ENCODE measurements at regions not wholly inside any gene's neighbourhood (a gene's known extent, or its start where the extent isn't known, plus 50 kb on each side); places are given as distances from the start of the nearest gene placed in this dataset.

DNA sequence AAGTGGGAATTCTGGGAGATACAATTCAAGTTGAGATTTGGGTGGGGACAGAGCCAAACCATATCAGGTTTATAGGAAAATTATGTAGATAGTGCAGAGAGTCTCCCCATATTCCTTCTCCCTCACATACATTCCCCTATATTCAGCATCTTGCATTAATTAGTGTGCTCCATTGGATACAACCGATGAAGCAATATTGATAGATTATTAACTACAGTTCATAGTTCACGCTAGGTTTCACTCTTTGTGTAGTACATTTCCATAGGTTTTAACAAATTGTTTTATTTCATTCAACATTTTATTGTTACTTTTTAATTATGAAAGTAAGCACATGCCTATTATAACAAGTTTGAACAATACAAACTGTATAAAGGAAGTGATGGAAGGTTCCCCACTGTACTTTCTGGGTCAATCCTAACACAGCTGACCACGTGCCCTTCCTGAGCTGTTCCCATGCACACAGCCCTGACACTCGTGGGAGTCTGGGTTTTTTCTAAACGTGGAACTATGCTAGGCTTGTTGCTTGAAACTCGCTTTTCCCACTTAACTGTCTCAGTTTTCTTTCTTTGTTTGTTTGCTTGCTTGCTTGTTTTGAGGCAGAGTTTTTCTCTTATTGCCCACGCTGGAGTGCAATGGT, 116.8 kb upstream of the TMPRSS2 start:
- Histone ChIP-seq H3K9me3 (ENCODE audit: control insufficient read depth, insufficient read depth, low read length) (no peaks in the 10 kb centered on the region; the same call in none of the 2 replicates), H3K4me1 (ENCODE audit: insufficient read depth, low read length) (no peaks in the 10 kb centered on the region), H3K36me3 (ENCODE audit: insufficient read depth, low read length) (peaks cover 3% of the 10 kb centered on the region; the same call in 1 of the 2 replicates), H3K9ac (ENCODE audit: low read depth, low read length) (no peak overlapping the region)

DNA sequence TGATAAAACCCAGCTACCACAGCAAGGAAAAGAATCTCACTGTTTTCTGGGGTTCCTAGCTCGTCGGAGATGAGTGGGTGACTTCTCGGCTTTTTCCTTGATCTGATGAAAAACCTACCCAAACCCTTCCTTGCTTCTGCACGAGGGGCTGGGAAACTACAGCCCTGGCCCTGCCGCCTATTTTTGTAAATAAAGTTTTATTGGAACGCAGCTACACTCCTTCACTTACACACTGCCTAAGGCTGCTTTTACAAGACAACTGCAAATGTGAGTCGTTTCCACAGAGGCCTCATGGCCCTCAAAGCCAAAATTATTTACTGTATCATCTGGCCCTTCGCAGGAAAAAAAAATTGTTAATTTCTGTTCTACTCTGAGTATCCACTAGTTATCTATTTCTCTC, 116.0 kb upstream of the TMPRSS2 start:
- no peak overlapping the region for H3K9ac ChIP-seq (ENCODE audit: low read depth, low read length)
- H3K9me3 ChIP-seq (ENCODE audit: control insufficient read depth, insufficient read depth, low read length), result no peaks in the 10 kb centered on the region; the same call in none of the 2 replicates
- peaks cover 3% of the 10 kb centered on the region; the same call in 1 of the 2 replicates for H3K36me3 ChIP-seq (ENCODE audit: insufficient read depth, low read length)
- H3K4me1 ChIP-seq (ENCODE audit: insufficient read depth, low read length), result no peaks in the 10 kb centered on the region

DNA sequence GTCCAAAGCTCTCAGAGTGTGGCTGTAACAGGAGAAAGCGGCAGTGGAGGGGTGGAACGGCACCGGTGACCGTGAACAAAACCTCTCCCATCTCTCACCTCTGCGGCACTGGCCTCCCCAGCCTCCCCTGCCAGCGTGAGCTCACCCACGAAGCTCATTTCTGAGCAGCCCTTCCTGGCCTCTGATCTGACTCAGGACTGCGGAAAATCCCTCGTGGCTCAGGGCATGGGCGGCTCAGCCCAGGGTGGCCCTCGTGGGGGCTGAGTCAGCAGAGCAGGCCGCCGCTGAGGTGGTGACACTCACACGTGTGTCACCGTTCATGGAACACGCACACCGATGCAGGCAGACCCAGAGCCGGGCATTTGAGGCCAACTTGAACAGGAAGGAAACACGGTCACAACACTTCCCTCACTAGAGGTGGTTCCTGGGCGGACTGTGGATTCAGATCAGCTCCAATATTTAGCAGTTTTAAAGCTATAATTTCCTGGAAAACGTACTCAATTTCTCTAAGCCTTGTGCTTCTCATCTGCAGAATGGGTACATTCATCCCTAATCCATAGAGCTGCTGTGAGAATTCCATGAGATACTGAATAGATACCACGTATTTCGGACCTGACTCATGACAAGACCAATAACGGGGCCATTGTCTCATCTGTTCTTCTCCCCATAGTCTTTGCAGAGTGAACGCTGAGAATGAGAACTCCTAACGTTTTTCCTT, 115.0 kb upstream of the TMPRSS2 start:
- Histone ChIP-seq H3K4me1 (ENCODE audit: insufficient read depth, low read length) (no peaks in the 10 kb centered on the region), H3K36me3 (ENCODE audit: insufficient read depth, low read length) (peaks cover 3% of the 10 kb centered on the region; the same call in 1 of the 2 replicates), H3K9ac (ENCODE audit: low read depth, low read length) (no peak overlapping the region), H3K9me3 (ENCODE audit: control insufficient read depth, insufficient read depth, low read length) (no peaks in the 10 kb centered on the region; the same call in none of the 2 replicates)

DNA sequence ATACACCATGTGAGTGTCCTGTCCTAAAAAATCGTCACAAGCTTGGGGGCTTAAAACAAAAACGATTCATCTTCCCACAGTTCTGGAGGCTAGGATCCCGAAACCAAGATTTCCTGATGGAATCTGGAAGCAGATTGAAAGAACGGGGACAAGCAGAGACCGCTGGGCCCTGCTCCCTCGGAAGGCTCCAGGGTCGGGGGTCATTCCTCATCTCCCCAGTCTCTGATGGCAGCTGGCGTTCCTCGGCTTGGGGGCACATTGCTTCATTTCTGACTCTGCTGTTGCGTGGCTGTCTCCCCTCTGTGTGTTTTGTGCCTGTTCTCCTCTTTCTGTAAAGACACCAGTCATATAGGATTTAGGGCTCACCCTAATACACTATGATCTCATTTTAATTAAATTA, 114.2 kb upstream of the TMPRSS2 start:
- H3K9me3 ChIP-seq (ENCODE audit: control insufficient read depth, insufficient read depth, low read length), result no peaks in the 10 kb centered on the region; the same call in none of the 2 replicates
- H3K36me3 ChIP-seq (ENCODE audit: insufficient read depth, low read length), result peaks cover 3% of the 10 kb centered on the region; the same call in 1 of the 2 replicates
- no peak overlapping the region for H3K9ac ChIP-seq (ENCODE audit: low read depth, low read length)
- H3K4me1 ChIP-seq (ENCODE audit: insufficient read depth, low read length), result no peaks in the 10 kb centered on the region

DNA sequence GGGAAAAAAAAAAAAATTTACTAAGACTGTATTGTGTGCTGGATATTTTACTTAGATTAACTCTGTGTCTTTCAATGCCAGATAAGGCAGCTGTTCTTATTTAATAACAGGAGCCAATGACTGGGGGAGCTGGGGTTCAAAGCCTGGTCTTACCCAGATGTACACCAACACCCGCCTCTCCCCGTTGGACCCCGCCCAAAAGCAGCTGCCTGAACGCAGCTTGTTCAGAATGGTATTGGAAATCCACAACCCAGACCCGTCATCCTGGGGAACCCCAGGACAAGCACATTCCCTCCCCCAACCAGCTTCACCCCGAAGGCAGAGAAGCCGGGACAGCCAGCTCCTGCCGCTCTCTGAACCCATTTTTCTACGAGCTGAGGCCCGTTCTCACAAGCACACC, 113.6 kb upstream of the TMPRSS2 start:
- Histone ChIP-seq H3K36me3 (ENCODE audit: insufficient read depth, low read length) (peaks cover 3% of the 10 kb centered on the region; the same call in 1 of the 2 replicates), H3K9me3 (ENCODE audit: control insufficient read depth, insufficient read depth, low read length) (no peaks in the 10 kb centered on the region; the same call in 1 of the 2 replicates), H3K4me1 (ENCODE audit: insufficient read depth, low read length) (no peaks in the 10 kb centered on the region), H3K9ac (ENCODE audit: low read depth, low read length) (no peak overlapping the region)

- Histone ChIP-seq H3K4me1 (ENCODE audit: insufficient read depth, low read length) (no peaks in the 10 kb centered on the region), H3K36me3 (ENCODE audit: insufficient read depth, low read length) (peaks cover 3% of the 10 kb centered on the region; the same call in 1 of the 2 replicates), H3K9ac (ENCODE audit: low read depth, low read length) (no peak overlapping the region), H3K9me3 (ENCODE audit: control insufficient read depth, insufficient read depth, low read length) (no peaks in the 10 kb centered on the region; the same call in 1 of the 2 replicates)
Measured at GRCh38 chr21:41620982-41621381, 113.0 kb upstream of the TMPRSS2 start.

- no peaks in the 10 kb centered on the region for H3K4me1 ChIP-seq (ENCODE audit: insufficient read depth, low read length)
- peaks cover 3% of the 10 kb centered on the region; the same call in 1 of the 2 replicates for H3K36me3 ChIP-seq (ENCODE audit: insufficient read depth, low read length)
- no peaks in the 10 kb centered on the region; the same call in 1 of the 2 replicates for H3K9me3 ChIP-seq (ENCODE audit: control insufficient read depth, insufficient read depth, low read length)
- no peak overlapping the region for H3K9ac ChIP-seq (ENCODE audit: low read depth, low read length)
Measured at GRCh38 chr21:41620541-41620940, 112.6 kb upstream of the TMPRSS2 start.

- Histone ChIP-seq H3K36me3 (ENCODE audit: insufficient read depth, low read length) (no peaks in the 10 kb centered on the region), H3K9ac (ENCODE audit: low read depth, low read length) (no peak overlapping the region), H3K9me3 (ENCODE audit: control insufficient read depth, insufficient read depth, low read length) (no peaks in the 10 kb centered on the region), H3K4me1 (ENCODE audit: insufficient read depth, low read length) (peaks cover 13% of the 10 kb centered on the region; the same call in 1 of the 2 replicates)
Measured at GRCh38 chr21:41616031-41616591, 108.2 kb upstream of the TMPRSS2 start.

DNA sequence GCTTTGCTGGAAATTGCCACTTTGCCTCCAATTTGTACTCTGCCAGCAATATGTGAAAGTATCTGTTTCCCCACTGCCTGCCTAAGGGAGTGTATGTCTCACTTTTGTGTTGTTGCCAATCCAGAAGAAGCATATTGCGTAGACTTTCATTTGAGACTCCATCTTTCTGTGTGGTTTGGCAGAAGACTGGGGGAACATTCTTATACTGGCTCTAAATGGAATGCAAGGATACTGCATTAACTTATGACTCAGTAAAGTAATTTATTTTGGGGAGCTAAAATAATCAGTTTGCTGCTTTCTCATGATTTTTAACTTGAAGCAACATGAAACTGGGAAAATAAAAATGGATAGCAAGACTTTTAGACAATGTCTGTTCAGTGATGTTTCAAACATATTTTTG, 107.7 kb upstream of the TMPRSS2 start:
- H3K9ac ChIP-seq (ENCODE audit: low read depth, low read length), result no peak overlapping the region

GRCh38 chr21:41614511-41614910, 106.6 kb upstream of the TMPRSS2 start:
- Histone ChIP-seq H3K4me1 (ENCODE audit: insufficient read depth, low read length) (peaks cover 13% of the 10 kb centered on the region; the same call in 1 of the 2 replicates), H3K9me3 (ENCODE audit: control insufficient read depth, insufficient read depth, low read length) (no peaks in the 10 kb centered on the region), H3K9ac (ENCODE audit: low read depth, low read length) (no peak overlapping the region), H3K36me3 (ENCODE audit: insufficient read depth, low read length) (no peaks in the 10 kb centered on the region)

More for the DNA sequence above, 107.7 kb upstream of the TMPRSS2 start:
- Histone ChIP-seq H3K36me3 (ENCODE audit: insufficient read depth, low read length) (no peaks in the 10 kb centered on the region), H3K9me3 (ENCODE audit: control insufficient read depth, insufficient read depth, low read length) (no peaks in the 10 kb centered on the region), H3K4me1 (ENCODE audit: insufficient read depth, low read length) (peaks cover 13% of the 10 kb centered on the region; the same call in 1 of the 2 replicates)

DNA sequence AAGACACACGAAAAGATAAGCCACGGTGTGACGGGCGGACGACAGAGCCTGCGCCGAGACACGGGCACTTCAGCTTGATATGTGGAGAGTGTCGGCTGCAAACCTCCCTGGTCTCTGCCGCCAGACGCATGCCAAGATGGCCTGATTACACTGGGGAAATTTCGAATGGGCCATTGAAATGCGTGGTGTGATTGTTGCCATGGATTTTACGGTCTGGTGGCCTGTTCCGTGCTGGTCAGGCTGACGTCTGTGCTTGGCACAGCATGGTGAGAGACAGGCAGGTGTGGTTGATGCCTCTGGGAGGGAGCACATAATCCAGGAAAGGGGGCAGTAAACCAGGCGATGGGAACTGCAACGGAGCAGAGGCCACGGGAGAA, 105.6 kb upstream of the TMPRSS2 start:
- Histone ChIP-seq H3K9me3 (ENCODE audit: control insufficient read depth, insufficient read depth, low read length) (no peaks in the 10 kb centered on the region), H3K4me1 (ENCODE audit: insufficient read depth, low read length) (peaks cover 13% of the 10 kb centered on the region; the same call in 1 of the 2 replicates), H3K36me3 (ENCODE audit: insufficient read depth, low read length) (no peaks in the 10 kb centered on the region), H3K9ac (ENCODE audit: low read depth, low read length) (no peak overlapping the region)

DNA sequence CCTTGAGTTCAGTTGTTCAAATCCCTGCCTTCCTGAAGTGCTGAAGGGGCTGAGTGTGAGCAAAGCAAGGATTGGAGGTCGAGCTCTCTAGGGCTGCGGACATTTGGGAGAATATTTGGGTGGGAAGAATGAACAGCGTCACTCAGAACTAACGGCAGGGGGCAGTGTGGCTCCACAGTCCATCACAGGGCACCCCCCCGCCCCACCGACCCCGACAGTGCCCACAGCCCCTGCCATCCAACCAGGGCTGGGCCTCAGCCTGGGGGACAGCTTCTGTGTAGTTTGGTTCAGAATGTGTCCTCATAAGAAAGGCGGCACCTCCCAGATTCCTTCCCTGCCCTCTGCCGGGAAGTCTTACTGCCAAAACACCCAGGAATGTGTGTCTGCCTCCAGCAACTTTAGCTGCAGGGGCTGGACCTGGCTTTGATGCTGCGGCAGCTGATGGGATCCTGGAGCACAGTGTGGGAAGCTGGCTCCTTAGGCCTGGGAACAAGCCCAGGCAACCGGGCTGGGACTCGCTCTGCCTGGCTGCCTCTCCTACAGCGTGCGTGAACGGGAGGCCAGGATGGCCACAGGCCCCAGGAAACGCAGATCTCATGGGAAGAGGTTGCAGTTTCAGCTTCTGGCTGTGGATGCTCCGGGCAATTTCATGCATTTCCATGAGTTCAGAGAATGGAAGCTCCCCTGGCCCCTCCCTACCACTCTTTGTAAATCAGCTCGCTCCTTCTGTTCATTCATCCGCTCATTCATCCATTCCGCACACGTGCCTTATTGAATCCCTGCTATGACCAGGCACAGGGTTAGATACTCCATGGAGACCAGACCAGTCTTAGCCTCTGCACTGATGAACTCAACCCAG, 104.9 kb upstream of the TMPRSS2 start:
- Histone ChIP-seq H3K9me3 (ENCODE audit: control insufficient read depth, insufficient read depth, low read length) (no peaks in the 10 kb centered on the region), H3K9ac (ENCODE audit: low read depth, low read length) (no peak overlapping the region; the same call in 1 of the 2 replicates), H3K4me1 (ENCODE audit: insufficient read depth, low read length) (peaks cover 13% of the 10 kb centered on the region; the same call in 1 of the 2 replicates), H3K36me3 (ENCODE audit: insufficient read depth, low read length) (no peaks in the 10 kb centered on the region)

DNA sequence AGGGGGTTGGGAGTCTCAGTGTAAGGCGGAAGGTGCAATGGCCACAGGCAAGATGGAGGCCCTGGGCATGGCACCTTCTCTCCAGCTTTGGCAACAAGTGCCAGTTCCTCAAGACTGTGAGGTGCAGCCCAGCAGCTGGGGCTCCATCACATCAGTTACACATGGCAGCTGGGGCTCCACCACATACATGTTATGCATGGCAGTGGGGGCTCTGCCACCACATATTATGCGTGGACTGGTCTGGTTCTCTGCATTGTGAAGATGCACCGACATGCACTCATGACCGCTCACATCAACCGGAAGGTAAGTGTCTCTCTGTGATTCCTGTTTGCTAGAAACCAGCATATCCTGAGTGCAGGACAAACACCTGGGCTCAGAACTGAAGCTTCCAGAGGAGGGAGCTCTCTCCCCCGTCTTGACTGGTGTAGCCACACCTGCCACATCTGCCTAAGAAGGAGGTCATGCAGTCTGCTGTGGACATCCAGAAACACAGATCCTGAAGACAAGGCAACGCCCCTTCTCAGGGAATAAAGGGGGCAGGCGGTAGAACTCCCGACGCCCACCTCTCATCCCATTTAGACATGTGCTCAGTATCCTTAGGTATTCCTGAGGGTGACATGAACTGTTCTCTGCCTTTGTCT, 104.1 kb upstream of the TMPRSS2 start:
- no peaks in the 10 kb centered on the region for H3K36me3 ChIP-seq (ENCODE audit: insufficient read depth, low read length)
- H3K9ac ChIP-seq (ENCODE audit: low read depth, low read length), result no peak overlapping the region; the same call in 1 of the 2 replicates

More for the DNA sequence above, 104.1 kb upstream of the TMPRSS2 start:
- peaks cover 13% of the 10 kb centered on the region; the same call in 1 of the 2 replicates for H3K4me1 ChIP-seq (ENCODE audit: insufficient read depth, low read length)
- no peaks in the 10 kb centered on the region for H3K9me3 ChIP-seq (ENCODE audit: control insufficient read depth, insufficient read depth, low read length)

All from ES-I3 (cell line).